SK-N-SH (cell line): ENCODE measurements at regions not wholly inside any gene's neighbourhood (a gene's known extent, or its start where the extent isn't known, plus 50 kb on each side); places are given as distances from the start of the nearest gene placed in this dataset.

Source experiments
- CTCF ChIP-seq: fragments of 200-600 bp; sonication (generic); IDR thresholded peaks from 2 replicates; pipeline ENCODE4 v1.6.1; 2017; ENCODE audit warnings: antibody characterized with exemption, mild to moderate bottlenecking, moderate library complexity
- FOSL2 ChIP-seq: IDR thresholded peaks from 2 replicates; pipeline ENCODE4 v1.4.0; 2012; ENCODE audit warnings: low read depth, mild to moderate bottlenecking, moderate library complexity, borderline replicate concordance
- MXI1 ChIP-seq: IDR thresholded peaks from 2 replicates; pipeline ENCODE4 v1.6.1; 2012; ENCODE audit warnings: mild to moderate bottlenecking, low read depth, low read length, improper control_type of control experiment
- POLR2AphosphoS5 ChIP-seq: IDR thresholded peaks from 2 replicates; pipeline ENCODE4 v1.6.1; 2012; ENCODE audit warnings: low read depth, low read length
- RCOR1 ChIP-seq: fragments of 150-350 bp; IDR thresholded peaks from 2 replicates; pipeline ENCODE4 v1.6.1; 2017; ENCODE audit warnings: antibody characterized with exemption, low read length
- RFX5 ChIP-seq: IDR thresholded peaks from 2 replicates; pipeline ENCODE4 v1.6.1; 2012; ENCODE audit warnings: mild to moderate bottlenecking, improper control_type of control experiment, low read length
- SIN3A ChIP-seq: IDR thresholded peaks from 2 replicates; pipeline ENCODE4 v1.6.1; 2012; ENCODE audit warnings: low read depth, mild to moderate bottlenecking, low read length, moderate library complexity, borderline replicate concordance
- USF1 ChIP-seq: IDR thresholded peaks from 2 replicates; pipeline ENCODE4 v1.4.0; 2012; ENCODE audit warnings: low read depth, borderline replicate concordance
- YY1 ChIP-seq: IDR thresholded peaks from 2 replicates; pipeline ENCODE4 v1.4.0; 2012; ENCODE audit warnings: low read depth, mild to moderate bottlenecking

GRCh38 chrX:18045436-18045835 lies 175.2 kb downstream of the BEND2 start:
- TF ChIP-seq RFX5 (no peak), SIN3A (no peak), USF1 (no peak), CTCF (no peak), POLR2AphosphoS5 (no peak), MXI1 (no peak), YY1 (no peak), FOSL2 (no peak), RCOR1 (no peak)
